Choroid plexus epithelial cell (primary cell): ENCODE measurements at regions not wholly inside any gene's neighbourhood (a gene's known extent, or its start where the extent isn't known, plus 50 kb on each side); places are given as distances from the start of the nearest gene placed in this dataset.
"Not testable (repeated sequence)": the region's sequence is repeated elsewhere in the genome, so short reads cannot be mapped to it uniquely, and the experiment has no call there.

ENCODE experiments used
- DNase-seq: peaks from one replicate; pipeline ENCODE4 v3.0.0-alpha.2; 2010; ENCODE audit warnings: low read depth
- H3K4me3 ChIP-seq: 2 replicates; pipeline ENCODE4 v1.5.1; 2011; ENCODE audit warnings: low read depth, mild to moderate bottlenecking, control low read depth, low read length, moderate library complexity
- TF ChIP-seq, protein P1 (sequence below): conservative IDR thresholded peaks from 2 replicates; pipeline ENCODE4 v1.5.1; 2011; ENCODE audit warnings: low read depth, mild to moderate bottlenecking, control low read depth, inconsistent platforms, low read length, moderate library complexity

DNA sequence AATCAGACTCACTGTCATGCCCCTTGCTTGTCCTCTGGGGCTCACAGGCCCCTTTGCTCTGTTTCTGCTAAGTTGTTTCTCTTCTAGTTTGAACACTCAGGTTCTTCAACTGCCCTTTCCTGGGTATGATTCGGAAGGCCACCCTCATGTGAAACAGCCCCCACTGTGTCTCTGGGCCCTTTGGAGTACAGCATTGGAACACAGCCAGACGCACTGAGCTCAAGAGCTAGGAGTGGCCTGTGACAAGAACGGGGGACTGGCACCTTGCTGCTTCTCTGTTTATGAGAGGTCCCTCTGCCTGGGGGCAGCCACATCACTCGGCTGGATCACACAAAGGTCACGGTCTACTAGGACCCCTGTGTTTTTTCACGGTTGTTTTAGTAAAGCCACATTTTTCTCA, 114.4 kb upstream of the ZC3H12A start:
- no peak for DNase-seq
- TF ChIP-seq, protein P1, sequence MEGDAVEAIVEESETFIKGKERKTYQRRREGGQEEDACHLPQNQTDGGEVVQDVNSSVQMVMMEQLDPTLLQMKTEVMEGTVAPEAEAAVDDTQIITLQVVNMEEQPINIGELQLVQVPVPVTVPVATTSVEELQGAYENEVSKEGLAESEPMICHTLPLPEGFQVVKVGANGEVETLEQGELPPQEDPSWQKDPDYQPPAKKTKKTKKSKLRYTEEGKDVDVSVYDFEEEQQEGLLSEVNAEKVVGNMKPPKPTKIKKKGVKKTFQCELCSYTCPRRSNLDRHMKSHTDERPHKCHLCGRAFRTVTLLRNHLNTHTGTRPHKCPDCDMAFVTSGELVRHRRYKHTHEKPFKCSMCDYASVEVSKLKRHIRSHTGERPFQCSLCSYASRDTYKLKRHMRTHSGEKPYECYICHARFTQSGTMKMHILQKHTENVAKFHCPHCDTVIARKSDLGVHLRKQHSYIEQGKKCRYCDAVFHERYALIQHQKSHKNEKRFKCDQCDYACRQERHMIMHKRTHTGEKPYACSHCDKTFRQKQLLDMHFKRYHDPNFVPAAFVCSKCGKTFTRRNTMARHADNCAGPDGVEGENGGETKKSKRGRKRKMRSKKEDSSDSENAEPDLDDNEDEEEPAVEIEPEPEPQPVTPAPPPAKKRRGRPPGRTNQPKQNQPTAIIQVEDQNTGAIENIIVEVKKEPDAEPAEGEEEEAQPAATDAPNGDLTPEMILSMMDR, result no peak
- no peak overlapping the region for H3K4me3 ChIP-seq

DNA sequence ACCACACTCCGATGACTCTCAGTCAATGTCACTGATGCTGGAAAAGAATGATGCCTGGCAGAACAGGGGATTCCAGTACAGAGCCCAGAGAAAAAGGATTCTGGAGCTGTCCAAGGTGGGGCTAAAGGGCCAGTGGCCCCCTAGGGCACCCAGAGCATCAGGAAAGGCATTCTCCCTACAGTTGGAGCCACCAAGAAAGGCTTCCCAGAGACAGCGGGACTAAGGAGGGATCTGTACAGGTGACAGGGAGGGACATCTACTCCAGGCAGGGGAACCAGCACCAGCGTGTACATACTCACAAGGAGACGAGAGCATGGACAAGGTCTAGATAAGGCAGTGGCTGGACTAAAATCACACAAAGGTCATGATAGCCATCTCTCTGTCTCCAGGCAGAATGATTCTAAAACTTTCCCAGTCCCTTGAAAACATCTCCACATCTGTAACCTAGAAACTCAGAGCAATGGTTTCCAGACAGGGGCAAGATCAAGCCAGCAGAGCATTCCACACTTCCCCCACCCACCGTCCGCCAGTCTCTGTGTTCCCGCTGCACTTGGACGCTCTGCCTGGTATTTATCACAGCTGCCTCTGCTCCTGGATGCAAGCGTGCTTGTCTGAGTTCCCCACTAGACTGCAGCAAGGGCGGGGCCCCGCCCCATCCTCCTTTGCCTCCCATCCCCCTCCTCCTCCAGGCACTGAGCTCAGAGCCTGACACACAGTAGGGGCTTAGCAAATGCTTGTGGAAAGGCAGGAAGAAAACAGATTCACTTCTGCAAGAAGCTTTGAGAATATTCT, 111.6 kb upstream of the ZC3H12A start:
- no peak for DNase-seq
- TF ChIP-seq, protein P1, result no peak
- no peak overlapping the region for H3K4me3 ChIP-seq

GRCh38 chr1:37363535-37363934, 110.8 kb upstream of the ZC3H12A start:
- no peak overlapping the region for H3K4me3 ChIP-seq
- TF ChIP-seq, protein P1, result no peak
- no peak for DNase-seq

GRCh38 chr1:37368665-37369315, 105.6 kb upstream of the ZC3H12A start:
- DNase-seq, H3K4me3 ChIP-seq: not testable (repeated sequence)

GRCh38 chr1:37372302-37372701, 102.1 kb upstream of the ZC3H12A start:
- H3K4me3 ChIP-seq, result no peak overlapping the region
- TF ChIP-seq, protein P1, result no peak
- DNase-seq, result no peak

GRCh38 chr1:37372711-37373110, 101.7 kb upstream of the ZC3H12A start:
- no peak overlapping the region for H3K4me3 ChIP-seq
- DNase-seq, result no peak
- TF ChIP-seq, protein P1, result no peak

DNA sequence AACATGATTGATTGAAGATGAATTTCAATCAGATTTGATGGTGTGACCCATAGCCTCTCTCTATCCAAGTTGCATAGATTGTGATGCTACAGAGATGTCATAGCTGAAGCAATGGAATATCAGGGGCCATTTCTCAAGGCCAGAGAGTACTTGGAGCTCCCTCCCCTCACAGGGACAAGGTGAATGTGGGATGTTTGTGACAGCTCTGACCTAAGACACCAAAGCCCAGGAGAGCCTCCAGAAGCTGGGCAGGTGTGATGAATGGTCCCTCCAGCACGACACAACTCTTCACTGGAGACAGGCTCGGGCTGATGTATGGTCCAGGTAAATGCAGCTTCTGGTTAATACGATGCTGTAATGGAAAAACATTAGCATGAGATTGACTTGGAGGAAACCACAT, 101.0 kb upstream of the ZC3H12A start:
- DNase-seq, result no peak
- TF ChIP-seq, protein P1, result no peak

GRCh38 chr1:37380546-37380945, 93.8 kb upstream of the ZC3H12A start:
- not testable (repeated sequence) for H3K4me3 ChIP-seq, DNase-seq

More for the DNA sequence above, 101.0 kb upstream of the ZC3H12A start:
- no peak overlapping the region for H3K4me3 ChIP-seq
